ENCODE measurements at regions not wholly inside any gene's neighbourhood (a gene's known extent, or its start where the extent isn't known, plus 50 kb on each side); places are given as distances from the start of the nearest gene placed in this dataset.

- Histone ChIP-seq H3K4me3 (no peak overlapping the region), H3K4me1 (no peaks in the 10 kb centered on the region), H3K27me3 (no peaks in the 10 kb centered on the region), H3K9me3 (no peaks in the 10 kb centered on the region), H3K36me3 (no peaks in the 10 kb centered on the region), H3K27ac (no peak overlapping the region)
- intact Hi-C loops (cut with DNase I; ENCODE audit: low total_unique reads): no loop called here
- no peak for TF ChIP-seq CTCF (IDR thresholded peaks at IDR 0.05)
- no peak for DNase-seq
Observed at GRCh38 chr2:181318504-181319280, 138.5 kb upstream of the ITGA4 start.

- Histone ChIP-seq H3K27me3 (no peaks in the 10 kb centered on the region), H3K9me3 (no peaks in the 10 kb centered on the region), H3K4me3 (no peak overlapping the region), H3K4me1 (no peaks in the 10 kb centered on the region), H3K36me3 (no peaks in the 10 kb centered on the region), H3K27ac (no peak overlapping the region)
- TF ChIP-seq CTCF (IDR thresholded peaks at IDR 0.05): no peak
- no peak for DNase-seq
- intact Hi-C loops (cut with DNase I; ENCODE audit: low total_unique reads): no loop called here
Observed at GRCh38 chr2:181319286-181319685, 137.9 kb upstream of the ITGA4 start.

GRCh38 chr2:181320638-181321037 lies 136.5 kb upstream of the ITGA4 start:
- Histone ChIP-seq H3K27me3 (no peaks in the 10 kb centered on the region), H3K4me3 (no peak overlapping the region), H3K27ac (no peak overlapping the region), H3K9me3 (no peaks in the 10 kb centered on the region), H3K4me1 (no peaks in the 10 kb centered on the region), H3K36me3 (no peaks in the 10 kb centered on the region)
- DNase-seq: no peak
- intact Hi-C loops (cut with DNase I; ENCODE audit: low total_unique reads): no loop called here
- TF ChIP-seq CTCF (IDR thresholded peaks at IDR 0.05): no peak

GRCh38 chr2:181324912-181325311 lies 132.3 kb upstream of the ITGA4 start:
- Histone ChIP-seq H3K27me3 (no peaks in the 10 kb centered on the region), H3K36me3 (no peaks in the 10 kb centered on the region), H3K4me3 (no peak overlapping the region), H3K4me1 (no peaks in the 10 kb centered on the region), H3K9me3 (no peaks in the 10 kb centered on the region), H3K27ac (no peak overlapping the region)
- intact Hi-C loops (cut with DNase I; ENCODE audit: low total_unique reads): no loop called here
- DNase-seq: no peak
- no peak for TF ChIP-seq CTCF (IDR thresholded peaks at IDR 0.05)

- TF ChIP-seq CTCF (IDR thresholded peaks at IDR 0.05): no peak
- H3K27ac ChIP-seq: no peak overlapping the region
- H3K9me3 ChIP-seq: no peaks in the 10 kb centered on the region
- no peaks in the 10 kb centered on the region for H3K36me3 ChIP-seq
- no peaks in the 10 kb centered on the region for H3K4me1 ChIP-seq
- no peaks in the 10 kb centered on the region for H3K27me3 ChIP-seq
- intact Hi-C loops (cut with DNase I; ENCODE audit: low total_unique reads): no loop called here
- no peak overlapping the region for H3K4me3 ChIP-seq
- DNase-seq: no peak
Observed at GRCh38 chr2:181326661-181327060, 130.5 kb upstream of the ITGA4 start.

Data from tibial artery (tissue), 4 donors.